ENCODE measurements at regions not wholly inside any gene's neighbourhood (a gene's known extent, or its start where the extent isn't known, plus 50 kb on each side); places are given as distances from the start of the nearest gene placed in this dataset.

DNA sequence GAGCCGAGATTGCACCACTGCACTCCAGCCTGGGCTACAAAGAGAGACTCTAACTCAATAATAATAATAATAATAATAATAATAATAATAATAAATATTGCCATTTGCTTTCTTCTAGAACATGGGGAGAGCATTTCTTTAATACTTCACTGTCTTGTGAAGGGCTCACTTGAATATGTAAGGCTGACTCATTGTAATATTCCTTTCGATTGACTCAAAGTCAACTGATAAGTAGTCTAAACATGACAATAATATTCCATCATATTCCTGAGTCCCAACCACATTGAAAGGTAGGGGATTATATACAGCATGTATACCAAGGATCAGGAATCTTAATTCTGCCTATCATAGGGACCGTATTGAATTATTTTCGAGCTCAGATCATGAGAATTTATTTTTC lies 949.2 kb downstream of the DSC3 start:
- no peaks in the 10 kb centered on the region for H3K36me3 ChIP-seq (replicated peaks; ENCODE audit: insufficient read depth, low read depth)
- TF ChIP-seq, protein P1, sequence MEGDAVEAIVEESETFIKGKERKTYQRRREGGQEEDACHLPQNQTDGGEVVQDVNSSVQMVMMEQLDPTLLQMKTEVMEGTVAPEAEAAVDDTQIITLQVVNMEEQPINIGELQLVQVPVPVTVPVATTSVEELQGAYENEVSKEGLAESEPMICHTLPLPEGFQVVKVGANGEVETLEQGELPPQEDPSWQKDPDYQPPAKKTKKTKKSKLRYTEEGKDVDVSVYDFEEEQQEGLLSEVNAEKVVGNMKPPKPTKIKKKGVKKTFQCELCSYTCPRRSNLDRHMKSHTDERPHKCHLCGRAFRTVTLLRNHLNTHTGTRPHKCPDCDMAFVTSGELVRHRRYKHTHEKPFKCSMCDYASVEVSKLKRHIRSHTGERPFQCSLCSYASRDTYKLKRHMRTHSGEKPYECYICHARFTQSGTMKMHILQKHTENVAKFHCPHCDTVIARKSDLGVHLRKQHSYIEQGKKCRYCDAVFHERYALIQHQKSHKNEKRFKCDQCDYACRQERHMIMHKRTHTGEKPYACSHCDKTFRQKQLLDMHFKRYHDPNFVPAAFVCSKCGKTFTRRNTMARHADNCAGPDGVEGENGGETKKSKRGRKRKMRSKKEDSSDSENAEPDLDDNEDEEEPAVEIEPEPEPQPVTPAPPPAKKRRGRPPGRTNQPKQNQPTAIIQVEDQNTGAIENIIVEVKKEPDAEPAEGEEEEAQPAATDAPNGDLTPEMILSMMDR (IDR thresholded peaks at IDR 0.05; ENCODE audit: poor library complexity), result no peak
- no peak for TF ChIP-seq EZH2 (IDR thresholded peaks at IDR 0.05; ENCODE audit: borderline replicate concordance)
- TF ChIP-seq EZH2phosphoT487 (IDR thresholded peaks at IDR 0.05; ENCODE audit: low read depth, severe bottlenecking, unreplicated experiment), result no peak
- no peak overlapping the region for H3K4me3 ChIP-seq
- no peak overlapping the region for H2AFZ ChIP-seq
- no peaks in the 10 kb centered on the region for H3K9me3 ChIP-seq (ENCODE audit: low read depth)
- WGBS (ENCODE audit: low lambda C conversion rate, missing lambda C conversion rate), result 71% methylated on average over 4 of the region's 4 CpGs
- no peaks in the 10 kb centered on the region for H3K9me2 ChIP-seq (replicated peaks; ENCODE audit: insufficient read depth)
- no peaks in the 10 kb centered on the region for H3K79me2 ChIP-seq
- H3K4me1 ChIP-seq (ENCODE audit: insufficient read depth), result no peaks in the 10 kb centered on the region
- H3K4me2 ChIP-seq, result no peak overlapping the region
- no peaks in the 10 kb centered on the region for H4K20me1 ChIP-seq (ENCODE audit: insufficient read depth, poor library complexity, severe bottlenecking)
- DNase-seq (ENCODE audit: low spot score), result no peak
- H3K27me3 ChIP-seq, result no peaks in the 10 kb centered on the region
- no peak overlapping the region for H3K27ac ChIP-seq

DNA sequence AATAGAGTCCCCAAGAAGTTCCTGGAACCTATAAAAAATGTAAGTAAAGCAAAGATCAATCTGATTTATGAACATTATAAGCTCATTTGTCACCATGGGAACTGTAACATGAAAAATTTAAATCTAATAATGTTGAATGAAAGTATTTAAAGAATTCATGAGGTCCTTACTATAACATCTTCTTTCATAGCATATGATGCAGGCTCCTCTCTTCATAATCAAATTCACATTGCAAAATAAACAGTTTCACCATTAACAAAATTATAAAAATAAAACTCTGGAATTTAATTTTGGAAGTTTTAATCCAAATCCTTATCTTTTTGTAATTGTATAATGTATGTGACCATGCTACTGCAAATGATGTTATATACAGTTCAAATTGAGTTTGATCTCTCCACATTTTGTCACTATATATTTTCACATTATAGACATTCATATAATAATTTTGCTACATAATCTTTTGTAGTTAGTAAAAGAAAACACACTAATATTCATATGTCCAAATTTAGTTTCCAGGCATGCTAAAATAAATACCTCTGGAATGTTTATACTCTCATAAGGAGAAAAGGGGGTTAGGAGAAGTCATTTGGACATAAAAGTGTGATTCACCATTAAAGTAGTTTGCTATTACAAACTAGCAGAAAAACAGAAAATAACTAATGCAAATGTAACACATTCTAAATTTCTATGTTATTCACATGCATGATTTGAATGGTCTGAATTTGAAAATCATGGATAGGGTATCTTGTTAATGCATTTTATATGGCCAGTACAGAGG lies 954.1 kb downstream of the DSC3 start:
- H2AFZ ChIP-seq, result no peak overlapping the region
- no peaks in the 10 kb centered on the region for H3K36me3 ChIP-seq (replicated peaks; ENCODE audit: insufficient read depth, low read depth)
- H3K27ac ChIP-seq, result no peak overlapping the region
- H3K4me1 ChIP-seq (ENCODE audit: insufficient read depth), result no peaks in the 10 kb centered on the region
- H3K9me3 ChIP-seq (ENCODE audit: low read depth), result no peaks in the 10 kb centered on the region
- no peak overlapping the region for H3K4me3 ChIP-seq
- H3K27me3 ChIP-seq, result no peaks in the 10 kb centered on the region
- H3K4me2 ChIP-seq, result no peak overlapping the region
- H3K79me2 ChIP-seq, result no peaks in the 10 kb centered on the region
- TF ChIP-seq EZH2phosphoT487 (IDR thresholded peaks at IDR 0.05; ENCODE audit: low read depth, severe bottlenecking, unreplicated experiment) (no peak), EZH2 (IDR thresholded peaks at IDR 0.05; ENCODE audit: borderline replicate concordance) (no peak)
- TF ChIP-seq, protein P1 (IDR thresholded peaks at IDR 0.05; ENCODE audit: poor library complexity), result no peak
- DNase-seq (ENCODE audit: low spot score), result no peak
- H4K20me1 ChIP-seq (ENCODE audit: insufficient read depth, poor library complexity, severe bottlenecking), result no peaks in the 10 kb centered on the region
- H3K9me2 ChIP-seq (replicated peaks; ENCODE audit: insufficient read depth), result no peaks in the 10 kb centered on the region

DNA sequence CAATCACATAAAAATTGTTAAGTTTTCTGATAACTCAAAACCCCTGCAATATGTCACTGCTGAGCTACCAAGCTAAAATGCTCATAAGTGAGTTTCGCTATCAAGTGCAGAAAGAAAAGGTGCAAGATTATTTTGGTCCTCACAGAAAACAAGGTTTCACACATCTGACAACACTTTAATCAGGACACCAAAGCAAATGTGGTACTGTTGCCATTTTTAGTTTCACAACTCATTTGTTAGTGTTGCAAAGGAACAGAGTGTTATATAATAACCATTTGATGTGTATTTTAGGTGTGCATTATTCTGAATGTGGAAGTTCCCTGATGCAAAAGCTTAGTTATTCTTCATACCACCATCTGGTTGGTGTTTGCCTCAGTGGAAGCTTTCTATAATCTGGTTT lies 956.2 kb downstream of the DSC3 start:
- no peak overlapping the region for H3K4me3 ChIP-seq
- 100% methylated on average over 1 of the region's 1 CpG for WGBS (ENCODE audit: low lambda C conversion rate, missing lambda C conversion rate)
- no peaks in the 10 kb centered on the region for H3K9me2 ChIP-seq (replicated peaks; ENCODE audit: insufficient read depth)
- H3K27me3 ChIP-seq, result no peaks in the 10 kb centered on the region
- no peaks in the 10 kb centered on the region for H4K20me1 ChIP-seq (ENCODE audit: insufficient read depth, poor library complexity, severe bottlenecking)
- no peak for DNase-seq (ENCODE audit: low spot score)
- no peak overlapping the region for H2AFZ ChIP-seq
- TF ChIP-seq, protein P1 (IDR thresholded peaks at IDR 0.05; ENCODE audit: poor library complexity), result no peak
- TF ChIP-seq EZH2 (IDR thresholded peaks at IDR 0.05; ENCODE audit: borderline replicate concordance), result no peak
- no peak for TF ChIP-seq EZH2phosphoT487 (IDR thresholded peaks at IDR 0.05; ENCODE audit: low read depth, severe bottlenecking, unreplicated experiment)
- no peaks in the 10 kb centered on the region for H3K9me3 ChIP-seq (ENCODE audit: low read depth)
- H3K36me3 ChIP-seq (replicated peaks; ENCODE audit: insufficient read depth, low read depth), result no peaks in the 10 kb centered on the region
- H3K4me2 ChIP-seq, result no peak overlapping the region
- H3K4me1 ChIP-seq (ENCODE audit: insufficient read depth), result no peaks in the 10 kb centered on the region
- no peaks in the 10 kb centered on the region for H3K79me2 ChIP-seq
- H3K27ac ChIP-seq, result no peak overlapping the region

Data from hepatocyte (in vitro differentiated cells).